Gastroesophageal sphincter (tissue), 3 donors: ENCODE measurements at regions not wholly inside any gene's neighbourhood (a gene's known extent, or its start where the extent isn't known, plus 50 kb on each side); places are given as distances from the start of the nearest gene placed in this dataset.

Experiments used
- POLR2A ChIP-seq, 2 donors: fragments of 450-650 bp; IDR thresholded peaks; one replicate each; pipeline ENCODE4 v1.6.1; 2017; ENCODE audit warnings: antibody characterized with exemption in 2 of 2, mild to moderate bottlenecking in 2 of 2, moderate library complexity in 1 of 2
- TF ChIP-seq, protein P1 (sequence below), 4 experiments: fragments of 200-600 bp in 2 of 4; fragments of 450-650 bp in 2 of 4; sonication (generic) in 1 of 4; IDR thresholded peaks; one replicate each; pipeline ENCODE4 v1.5.1; 2017 to 2019; ENCODE audit warnings: antibody characterized with exemption in 4 of 4, mild to moderate bottlenecking in 2 of 4, moderate library complexity in 2 of 4

- TF ChIP-seq, protein P1, sequence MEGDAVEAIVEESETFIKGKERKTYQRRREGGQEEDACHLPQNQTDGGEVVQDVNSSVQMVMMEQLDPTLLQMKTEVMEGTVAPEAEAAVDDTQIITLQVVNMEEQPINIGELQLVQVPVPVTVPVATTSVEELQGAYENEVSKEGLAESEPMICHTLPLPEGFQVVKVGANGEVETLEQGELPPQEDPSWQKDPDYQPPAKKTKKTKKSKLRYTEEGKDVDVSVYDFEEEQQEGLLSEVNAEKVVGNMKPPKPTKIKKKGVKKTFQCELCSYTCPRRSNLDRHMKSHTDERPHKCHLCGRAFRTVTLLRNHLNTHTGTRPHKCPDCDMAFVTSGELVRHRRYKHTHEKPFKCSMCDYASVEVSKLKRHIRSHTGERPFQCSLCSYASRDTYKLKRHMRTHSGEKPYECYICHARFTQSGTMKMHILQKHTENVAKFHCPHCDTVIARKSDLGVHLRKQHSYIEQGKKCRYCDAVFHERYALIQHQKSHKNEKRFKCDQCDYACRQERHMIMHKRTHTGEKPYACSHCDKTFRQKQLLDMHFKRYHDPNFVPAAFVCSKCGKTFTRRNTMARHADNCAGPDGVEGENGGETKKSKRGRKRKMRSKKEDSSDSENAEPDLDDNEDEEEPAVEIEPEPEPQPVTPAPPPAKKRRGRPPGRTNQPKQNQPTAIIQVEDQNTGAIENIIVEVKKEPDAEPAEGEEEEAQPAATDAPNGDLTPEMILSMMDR (IDR thresholded peaks at IDR 0.05) = no peak
- TF ChIP-seq POLR2A (IDR thresholded peaks at IDR 0.05) = no peak
Observed at GRCh38 chr6:71468841-71469700, 180.5 kb downstream of the OGFRL1 start.
